HL-60/S4 treated with phorbol 12-myristate 13-acetate at 8.2 ng/mL for 4 days and 3 days (cell line): ENCODE measurements at regions not wholly inside any gene's neighbourhood (a gene's known extent, or its start where the extent isn't known, plus 50 kb on each side); places are given as distances from the start of the nearest gene placed in this dataset.
"Not testable (repeated sequence)": the region's sequence is repeated elsewhere in the genome, so short reads cannot be mapped to it uniquely, and the experiment has no call there.

Experiments
- in situ Hi-C: fragments of 300-500 bp; cut with MboI; formaldehyde crosslinking; loops from 2 replicates; pipeline ENCODE4 v1.15.0; 2022; ENCODE audit warnings: low sequenced_read_pairs

GRCh38 chr1:194028002-194028401 lies 841.6 kb upstream of the B3GALT2 start:
- in situ Hi-C loops: no loop called here

DNA sequence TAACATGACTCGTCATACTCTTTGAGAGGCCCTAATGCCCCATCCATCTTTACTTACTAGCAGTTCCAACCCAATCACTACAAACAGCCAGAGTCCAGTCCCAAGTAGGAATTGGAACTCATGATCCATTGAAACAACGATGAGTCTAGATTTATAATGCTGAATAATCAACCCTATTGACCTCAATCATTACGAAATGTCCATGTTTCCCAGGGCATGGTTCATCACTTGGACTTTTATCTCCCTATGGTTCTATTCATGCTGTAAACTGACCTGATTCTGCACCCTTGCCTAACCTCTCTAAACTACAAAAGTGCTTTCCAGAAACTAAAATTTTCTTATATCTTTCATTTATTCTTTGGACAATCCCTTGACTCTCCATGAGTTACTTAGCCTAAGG lies 840.0 kb upstream of the B3GALT2 start:
- in situ Hi-C loops: no loop called here

GRCh38 chr1:194024659-194025058 lies 838.2 kb upstream of the B3GALT2 start:
- in situ Hi-C loops: no loop called here

DNA sequence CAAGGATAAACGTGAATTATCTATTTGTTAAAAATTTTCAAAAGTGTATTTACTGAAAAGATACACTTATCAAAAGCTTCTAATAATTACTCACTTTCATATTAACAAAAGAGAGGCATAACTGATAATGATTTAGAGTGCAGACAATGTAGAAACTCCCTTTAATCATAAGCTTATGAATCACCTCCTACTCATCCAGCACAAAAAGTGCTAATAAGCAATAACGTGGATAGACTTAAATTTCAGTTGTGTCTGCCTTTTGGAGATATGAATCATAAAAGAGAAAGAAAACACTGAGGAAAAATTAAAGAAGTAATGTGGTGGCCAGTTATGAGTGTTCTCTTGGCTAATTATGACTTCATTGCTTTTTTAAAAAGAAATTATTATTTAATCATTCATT lies 827.6 kb upstream of the B3GALT2 start:
- in situ Hi-C loops: no loop called here

GRCh38 chr1:194013561-194013960 lies 827.1 kb upstream of the B3GALT2 start:
- in situ Hi-C loops: no loop called here

DNA sequence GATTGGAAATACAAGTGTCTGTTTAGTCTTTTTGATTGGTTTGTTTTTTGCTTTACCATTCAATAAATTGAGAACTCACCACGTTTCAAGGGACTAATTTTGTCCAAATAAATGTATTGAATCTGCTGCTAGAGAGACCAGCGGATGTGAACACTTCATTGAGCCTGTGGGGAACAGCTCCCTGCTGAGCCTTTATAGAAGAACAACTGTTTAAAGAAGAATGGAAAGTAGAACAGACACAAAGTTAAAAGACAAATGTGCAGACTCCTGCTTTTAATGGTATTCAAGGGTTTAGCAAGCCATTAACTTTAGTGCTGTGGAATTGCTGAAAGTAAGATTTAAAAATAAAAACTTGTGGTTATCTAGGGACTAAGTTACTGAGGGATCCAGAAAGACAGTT lies 817.7 kb upstream of the B3GALT2 start:
- in situ Hi-C loops: no loop called here

DNA sequence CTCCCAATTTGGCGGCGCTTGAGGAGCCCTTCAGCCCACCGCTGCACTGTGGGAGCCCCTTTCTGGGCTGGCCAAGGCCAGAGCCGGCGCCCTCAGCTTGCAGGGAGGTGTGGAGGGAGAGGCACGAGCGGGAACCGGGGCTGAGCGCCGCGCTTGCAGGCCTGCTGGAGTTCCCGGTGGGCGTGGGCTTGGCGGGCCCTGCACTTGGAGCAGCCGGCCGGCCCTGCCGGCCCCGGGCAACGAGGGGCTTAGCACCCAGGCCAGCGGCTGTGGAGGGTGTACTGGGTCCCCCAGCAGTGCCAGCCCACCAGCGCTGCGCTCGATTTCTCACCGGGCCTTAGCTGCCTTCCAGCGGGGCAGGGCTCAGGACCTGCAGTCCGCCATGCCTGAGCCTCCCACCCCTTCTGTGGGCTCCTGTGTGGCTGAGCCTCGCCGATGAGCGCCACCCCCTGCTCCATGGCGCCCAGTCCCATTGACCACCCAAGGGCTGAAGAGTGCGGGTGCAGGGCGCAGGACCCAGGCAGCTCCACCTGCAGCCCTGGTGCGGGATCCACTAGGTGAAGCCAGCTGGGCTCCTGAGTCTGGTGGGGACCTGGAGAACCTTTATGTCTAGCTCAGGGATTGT lies 815.4 kb upstream of the B3GALT2 start:
- in situ Hi-C loops: not testable (repeated sequence)

DNA sequence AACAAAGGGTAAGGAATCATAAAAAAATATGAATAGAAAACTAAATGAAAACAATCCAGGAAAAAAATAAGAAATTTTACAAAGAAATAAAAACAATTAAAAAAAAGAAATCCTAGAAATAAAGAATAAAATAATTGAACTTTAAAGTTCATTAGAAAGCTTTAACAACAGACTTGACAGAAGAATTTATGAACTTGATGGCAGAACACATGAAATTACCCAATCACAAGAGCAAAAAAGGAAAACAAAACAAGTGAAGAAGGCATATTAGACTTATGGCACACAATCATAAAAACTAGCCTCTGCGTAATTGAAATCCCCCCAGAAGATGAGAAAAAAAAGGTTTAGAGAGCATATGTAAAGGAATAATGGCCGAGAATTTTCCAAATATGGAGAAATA lies 802.5 kb upstream of the B3GALT2 start:
- in situ Hi-C loops: no loop called here

- in situ Hi-C loops: no loop called here
These were observed 792.8 kb upstream of the B3GALT2 start for GRCh38 chr1:193979219-193979618.

DNA sequence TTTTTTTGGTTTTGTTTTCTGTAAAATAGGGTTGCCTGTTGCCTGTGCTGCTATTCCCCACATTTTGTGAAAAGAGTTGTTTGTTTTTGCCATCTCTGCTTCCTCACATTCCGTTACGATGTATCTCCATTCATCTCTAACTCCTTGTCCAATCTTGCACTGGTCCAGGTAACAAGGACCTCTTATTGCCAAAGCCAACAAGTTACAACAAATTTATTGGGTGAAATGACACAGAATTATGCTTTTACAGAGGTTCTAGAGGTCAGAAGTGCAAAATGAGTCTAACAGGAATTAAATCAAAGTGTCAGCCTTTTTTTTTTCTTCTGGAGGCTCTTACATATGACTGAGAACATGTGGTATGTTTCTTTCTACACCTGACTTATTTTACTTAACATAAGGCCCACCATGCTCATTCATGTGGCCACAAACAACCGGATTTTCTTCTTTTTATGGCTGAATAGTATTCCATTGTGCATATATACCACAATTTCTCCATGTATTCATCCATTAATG lies 787.9 kb upstream of the B3GALT2 start:
- in situ Hi-C loops: no loop called here

- in situ Hi-C loops: no loop called here
These were observed 787.0 kb upstream of the B3GALT2 start for GRCh38 chr1:193973428-193973827.

DNA sequence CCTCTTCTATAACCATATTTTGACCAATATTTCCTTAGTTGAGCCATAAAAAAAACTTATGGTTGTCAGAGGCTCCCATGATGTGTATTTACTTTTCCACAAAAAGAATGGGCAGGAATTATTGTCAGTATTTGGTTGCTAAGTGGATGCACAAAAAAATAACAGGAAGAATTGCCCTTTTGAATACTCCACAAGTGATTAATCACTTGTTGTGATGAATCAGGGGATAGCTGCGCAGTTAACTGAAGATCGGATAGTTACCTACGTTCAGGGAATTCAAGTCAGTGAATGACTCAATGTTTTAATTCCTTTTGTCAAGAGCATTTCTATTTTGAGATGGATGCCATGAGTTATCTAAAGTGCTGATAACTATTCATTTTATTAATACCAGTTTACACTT lies 785.2 kb upstream of the B3GALT2 start:
- in situ Hi-C loops: no loop called here

- in situ Hi-C loops: no loop called here
These were observed 774.1 kb upstream of the B3GALT2 start for GRCh38 chr1:193960499-193960898.

DNA sequence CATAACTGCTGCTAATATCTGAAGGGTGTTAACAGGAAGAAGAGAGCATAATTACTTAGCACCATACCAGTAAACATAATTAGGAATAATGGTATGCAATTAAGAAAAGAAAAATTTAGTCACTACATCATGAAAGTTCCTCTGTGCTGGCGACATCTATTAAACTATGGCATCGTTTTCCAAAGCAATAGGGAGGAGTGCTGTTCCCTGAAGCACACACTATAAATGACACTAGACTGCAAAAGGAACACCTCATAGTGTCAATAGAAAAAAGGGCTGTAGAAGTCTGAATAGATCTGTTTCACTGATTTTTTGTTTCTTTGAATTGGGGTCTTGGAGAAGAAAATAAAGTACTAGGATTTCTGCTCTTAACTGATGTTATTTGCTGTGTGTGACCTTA lies 773.6 kb upstream of the B3GALT2 start:
- in situ Hi-C loops: no loop called here

DNA sequence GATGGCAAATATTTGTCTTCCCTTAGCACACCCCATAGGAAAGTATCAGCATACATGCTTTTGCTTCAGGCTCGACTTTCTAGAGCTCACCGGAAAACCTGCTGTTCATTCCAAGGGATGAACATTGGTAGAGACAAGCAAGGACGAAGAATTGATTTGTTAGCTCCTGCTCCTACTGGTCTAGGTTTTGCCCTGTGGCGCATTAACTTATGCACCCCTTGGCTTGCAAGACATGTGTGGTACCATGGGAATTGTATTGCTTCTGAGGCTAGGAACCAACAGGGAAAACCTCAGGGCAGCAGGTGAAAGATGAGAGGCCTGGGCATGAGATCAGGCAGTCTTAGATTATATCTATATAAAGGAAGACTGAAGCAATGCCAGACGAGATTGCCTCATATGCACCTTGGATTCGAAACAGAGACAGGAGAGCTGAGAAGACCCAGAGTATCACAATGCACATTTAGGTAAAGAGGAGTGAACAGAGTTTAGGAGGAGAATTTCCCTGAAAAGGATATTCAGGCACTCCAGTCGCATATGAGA lies 771.2 kb upstream of the B3GALT2 start:
- in situ Hi-C loops: no loop called here

GRCh38 chr1:193952778-193953374 lies 766.5 kb upstream of the B3GALT2 start:
- in situ Hi-C loops: no loop called here

DNA sequence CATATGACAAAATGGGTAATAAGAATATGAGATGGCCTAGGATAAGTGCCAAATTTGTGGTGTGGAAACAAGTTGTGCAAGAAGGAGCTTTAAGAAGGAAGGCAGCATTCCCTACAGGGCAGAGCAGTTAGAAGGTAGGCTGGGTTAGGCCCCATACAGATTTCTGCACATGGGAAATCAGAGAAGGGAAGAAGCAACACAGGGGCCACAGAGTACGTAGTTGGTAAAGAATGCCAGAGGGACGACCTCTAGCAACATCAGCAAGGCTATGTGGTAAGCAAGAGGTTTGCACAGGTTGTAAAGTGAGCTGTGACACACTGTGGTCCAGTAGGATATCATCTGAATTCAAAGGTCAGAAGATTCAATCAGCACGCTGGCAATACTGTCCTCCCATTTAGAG lies 765.6 kb upstream of the B3GALT2 start:
- in situ Hi-C loops: no loop called here

DNA sequence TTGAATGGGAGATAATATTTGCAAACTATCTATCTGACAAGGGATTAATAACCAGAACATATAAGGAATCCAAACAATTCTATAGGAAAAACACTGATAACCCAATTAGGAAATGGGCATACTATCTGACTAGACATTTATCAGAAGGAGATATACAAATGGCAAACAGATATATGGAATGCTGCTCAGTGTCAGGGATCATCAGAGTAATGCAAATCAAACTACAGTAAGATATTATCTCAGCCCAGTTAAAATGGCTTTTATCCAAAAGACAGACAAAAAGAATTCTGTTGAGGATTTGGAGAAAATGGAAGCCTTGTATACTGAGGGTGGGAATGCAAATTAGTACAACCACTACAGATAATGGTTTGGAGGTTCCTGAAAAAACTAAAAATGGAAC lies 758.0 kb upstream of the B3GALT2 start:
- in situ Hi-C loops: no loop called here

- in situ Hi-C loops: no loop called here
These were observed 753.8 kb upstream of the B3GALT2 start for GRCh38 chr1:193940176-193940575.

- in situ Hi-C loops: no loop called here
These were observed 753.2 kb upstream of the B3GALT2 start for GRCh38 chr1:193939585-193939984.

GRCh38 chr1:193937308-193937707 lies 750.9 kb upstream of the B3GALT2 start:
- in situ Hi-C loops: no loop called here

- in situ Hi-C loops: no loop called here
These were observed 746.6 kb upstream of the B3GALT2 start for GRCh38 chr1:193932979-193933378.

- in situ Hi-C loops: no loop called here
These were observed 744.9 kb upstream of the B3GALT2 start for GRCh38 chr1:193931356-193931755.
